ENCODE measurements at regions not wholly inside any gene's neighbourhood (a gene's known extent, or its start where the extent isn't known, plus 50 kb on each side); places are given as distances from the start of the nearest gene placed in this dataset.

DNA sequence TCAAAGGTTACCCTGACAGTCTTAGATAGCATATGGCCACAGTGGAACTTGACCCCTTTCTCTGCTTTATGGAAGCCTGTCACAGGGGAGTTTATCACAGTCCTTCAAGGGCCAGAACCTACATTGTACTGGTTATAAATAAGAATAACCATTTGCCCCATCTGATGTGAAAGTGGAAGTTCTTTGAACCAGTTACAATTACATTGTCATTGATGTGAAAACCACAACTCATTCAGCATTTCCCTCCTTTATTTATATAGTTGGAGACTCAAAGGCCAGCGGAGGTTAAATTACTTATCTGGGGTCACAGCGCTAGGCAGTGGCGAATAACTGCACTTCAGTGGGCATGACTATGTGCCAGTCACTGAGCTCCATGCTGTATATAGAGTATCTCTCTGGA, 60.5 kb upstream of the TBC1D5 start:
- DNase-seq (ENCODE audit: low read depth, low spot score) = no peak

DNA sequence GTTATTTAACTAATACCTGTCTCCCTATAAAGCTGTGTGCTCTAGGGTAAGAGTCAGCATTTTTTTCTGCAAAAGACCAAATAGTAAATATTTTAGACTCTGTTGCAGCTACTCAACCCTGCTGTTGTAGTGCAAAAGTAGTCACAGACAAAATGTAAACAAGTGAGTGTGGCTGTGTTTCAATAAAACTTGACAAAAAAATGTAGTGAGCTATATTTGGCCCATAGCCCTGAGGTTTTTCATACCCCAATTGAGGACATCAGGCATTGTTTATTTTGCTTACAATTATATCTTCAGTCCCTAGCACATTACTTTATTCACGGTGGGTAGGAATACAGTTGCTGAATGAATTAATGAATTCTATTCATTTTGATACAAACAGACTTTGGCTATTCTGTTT, 58.7 kb upstream of the TBC1D5 start:
- no peak for DNase-seq (ENCODE audit: low read depth, low spot score)

DNA sequence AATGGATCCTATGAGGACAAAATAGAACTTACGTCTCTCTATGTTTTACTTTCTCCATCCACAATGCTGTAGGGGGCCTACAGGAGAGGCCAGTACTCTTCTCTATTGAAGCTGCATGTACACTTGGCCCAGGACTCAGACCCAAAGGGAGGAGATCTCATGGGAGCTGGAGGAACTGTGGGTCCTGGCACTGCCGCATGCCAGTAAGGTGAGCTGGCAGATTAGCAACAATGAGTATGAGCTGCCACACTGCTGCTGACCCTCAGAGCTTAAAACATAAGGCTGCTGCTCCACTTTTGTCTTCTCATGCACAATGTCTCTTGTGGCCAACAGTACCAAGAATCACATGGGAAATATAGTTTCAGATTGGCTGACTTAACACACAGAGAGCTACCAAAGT, 57.8 kb upstream of the TBC1D5 start:
- no peak for DNase-seq (ENCODE audit: low read depth, low spot score)

DNA sequence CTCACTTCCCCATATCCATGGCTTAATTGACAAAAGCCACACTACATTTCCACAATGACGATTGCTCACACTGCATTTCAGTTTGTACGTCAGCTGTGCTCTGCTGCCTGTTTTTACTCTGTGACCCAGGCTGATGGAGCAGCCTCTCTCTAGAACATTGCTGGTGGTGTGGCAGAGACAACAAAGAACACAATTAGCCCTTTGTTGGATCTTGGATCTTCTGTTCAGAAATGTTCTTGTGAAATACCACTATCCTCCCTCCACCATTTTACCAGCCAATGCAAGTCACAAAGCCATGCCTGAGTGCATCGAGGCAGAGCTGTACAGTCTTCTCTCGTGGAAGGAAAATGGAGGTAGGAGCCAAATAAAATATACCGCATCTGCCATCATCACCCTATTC, 56.9 kb upstream of the TBC1D5 start:
- DNase-seq (ENCODE audit: low read depth, low spot score) = no peak

DNA sequence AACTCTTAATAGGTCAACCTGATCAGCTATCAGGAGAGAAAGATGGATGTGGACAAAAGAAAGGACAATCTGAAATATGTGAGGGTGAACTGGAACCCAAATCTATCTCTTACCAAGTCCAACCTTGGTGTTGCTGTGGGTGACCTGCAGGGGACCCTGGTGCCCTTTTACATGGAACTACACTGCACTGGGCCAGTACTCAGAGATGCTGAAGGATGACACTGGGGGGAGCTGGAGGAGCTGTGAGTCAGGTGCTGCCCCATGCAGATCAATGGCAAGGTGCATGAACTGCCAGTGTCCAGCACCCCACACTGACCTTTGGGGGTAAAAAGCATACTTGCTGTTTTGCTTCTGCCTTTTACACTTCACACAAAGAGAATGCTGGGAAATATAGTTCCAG, 55.6 kb upstream of the TBC1D5 start:
- peak; percentile 35 for DNase-seq (ENCODE audit: low read depth, low spot score)

DNA sequence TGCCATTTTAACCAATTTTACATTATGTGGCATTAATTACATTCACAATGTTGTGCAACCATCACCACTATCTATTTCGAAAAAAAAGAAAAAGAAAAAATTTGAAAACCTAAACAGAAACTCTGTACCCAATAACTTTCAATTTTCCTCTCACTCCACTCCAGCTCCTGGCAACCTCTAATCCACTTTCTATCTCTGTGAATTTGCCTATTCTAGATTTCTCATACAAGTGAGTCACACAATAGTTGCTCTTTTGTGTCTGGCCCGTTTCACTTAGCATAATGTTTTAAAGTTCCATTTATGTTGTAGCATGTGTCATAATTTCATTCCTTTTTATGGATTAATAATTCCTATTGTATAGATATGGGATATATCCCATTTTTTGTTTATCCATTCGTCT, 53.3 kb upstream of the TBC1D5 start:
- no peak for DNase-seq (ENCODE audit: low read depth, low spot score)

DNA sequence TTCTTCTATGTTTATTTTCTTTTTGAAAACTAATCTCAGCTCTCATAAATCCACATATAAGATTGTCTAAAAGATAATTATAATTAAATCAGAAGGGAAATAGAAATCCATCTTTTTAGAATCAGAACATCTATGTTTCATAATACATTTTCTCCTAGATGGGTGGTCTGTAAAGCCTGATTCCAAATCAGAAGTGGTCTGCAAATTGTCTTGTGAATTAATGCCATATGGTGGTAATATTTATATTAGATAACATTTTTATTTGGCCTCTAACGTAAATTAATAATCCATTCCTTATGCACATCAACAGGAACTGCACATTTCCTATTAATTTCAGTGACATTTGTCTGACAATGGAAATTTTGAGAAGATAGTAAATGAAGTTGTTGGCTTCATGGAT, 52.8 kb upstream of the TBC1D5 start:
- DNase-seq (ENCODE audit: low read depth, low spot score) = no peak

DNA sequence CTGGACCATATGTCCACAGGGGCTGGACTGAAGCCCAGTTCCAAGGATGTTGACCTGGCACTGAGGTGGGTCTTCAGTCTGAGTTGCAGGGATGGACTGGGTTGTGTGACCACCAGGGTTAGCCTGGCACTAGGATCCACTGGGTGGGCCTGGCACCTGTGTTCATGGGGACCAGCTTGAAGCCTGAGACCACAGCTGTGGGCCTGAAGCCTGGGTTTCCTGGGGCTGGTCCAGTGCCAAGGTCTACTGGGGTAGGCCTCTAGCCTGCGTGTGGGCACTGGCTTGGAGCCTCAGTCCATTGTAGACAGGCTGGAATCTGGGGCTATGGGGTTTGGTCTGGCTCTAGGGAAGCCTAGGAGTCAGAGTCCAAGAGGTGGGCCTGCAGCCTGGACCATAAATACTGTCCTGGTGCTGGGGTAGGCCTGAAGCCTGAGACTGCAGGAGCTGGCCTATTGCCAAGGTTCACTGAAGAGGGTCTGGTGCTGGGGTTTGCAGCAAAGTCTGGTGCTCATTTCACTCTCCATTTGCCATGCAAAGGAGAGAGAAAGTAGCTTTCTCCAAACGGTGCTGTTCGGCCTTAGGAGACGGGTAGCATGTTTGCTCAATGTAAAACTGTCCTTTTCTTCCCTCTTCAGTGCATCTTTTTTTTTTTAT, 51.2 kb upstream of the TBC1D5 start:
- DNase-seq (ENCODE audit: low read depth, low spot score) = no peak
